Upper lobe of right lung (tissue), 1 donor: ENCODE measurements at regions not wholly inside any gene's neighbourhood (a gene's known extent, or its start where the extent isn't known, plus 50 kb on each side); places are given as distances from the start of the nearest gene placed in this dataset.

ENCODE experiments used
- ATAC-seq: fragments of 200-7000 bp; cut with Tn5 transposase; one replicate; pipeline ENCODE4 v1.9.1; 2020; ENCODE audit warnings: mild to moderate bottlenecking, moderate library complexity
- DNase-seq: peaks from one replicate; pipeline ENCODE4 v3.0.0-alpha.2; 2020
- H3K27ac ChIP-seq: fragments of 200-600 bp; one replicate; pipeline ENCODE4 v1.8.0; 2022
- H3K27me3 ChIP-seq: fragments of 200-600 bp; one replicate; pipeline ENCODE4 v1.8.0; 2022; ENCODE audit warnings: mild to moderate bottlenecking
- H3K36me3 ChIP-seq: fragments of 200-600 bp; one replicate; pipeline ENCODE4 v1.8.0; 2022
- H3K4me1 ChIP-seq: fragments of 200-600 bp; one replicate; pipeline ENCODE4 v1.8.0; 2022
- H3K4me3 ChIP-seq: fragments of 200-600 bp; one replicate; pipeline ENCODE4 v1.8.0; 2022; ENCODE audit warnings: mild to moderate bottlenecking
- H3K9me3 ChIP-seq: fragments of 200-600 bp; one replicate; pipeline ENCODE4 v1.8.0; 2022
- CTCF ChIP-seq: fragments of 200-600 bp; IDR thresholded peaks from one replicate; pipeline ENCODE4 v1.8.0; 2022; ENCODE audit warnings: antibody characterized with exemption
- intact Hi-C: fragments of 100-400 bp; cut with DNase I; formaldehyde crosslinking; loops from one replicate; pipeline ENCODE4 v1.11.0; 2022
- donor health status: DM: no; HTN: yes; CAD: no; lungs with severe emphysema.

- DNase-seq (no peak), ATAC-seq (no peak)
- Histone ChIP-seq H3K27ac (no peak overlapping the region), H3K36me3 (no peaks in the 10 kb centered on the region), H3K4me1 (no peaks in the 10 kb centered on the region), H3K27me3 (no peaks in the 10 kb centered on the region), H3K9me3 (no peaks in the 10 kb centered on the region), H3K4me3 (no peak overlapping the region)
- intact Hi-C loops = no loop called here
- no peak for TF ChIP-seq CTCF
Observed at GRCh38 chr1:58409890-58410289, 136.6 kb downstream of the OMA1 start.

GRCh38 chr1:58409336-58409735, 137.2 kb downstream of the OMA1 start:
- intact Hi-C loops = no loop called here

DNA sequence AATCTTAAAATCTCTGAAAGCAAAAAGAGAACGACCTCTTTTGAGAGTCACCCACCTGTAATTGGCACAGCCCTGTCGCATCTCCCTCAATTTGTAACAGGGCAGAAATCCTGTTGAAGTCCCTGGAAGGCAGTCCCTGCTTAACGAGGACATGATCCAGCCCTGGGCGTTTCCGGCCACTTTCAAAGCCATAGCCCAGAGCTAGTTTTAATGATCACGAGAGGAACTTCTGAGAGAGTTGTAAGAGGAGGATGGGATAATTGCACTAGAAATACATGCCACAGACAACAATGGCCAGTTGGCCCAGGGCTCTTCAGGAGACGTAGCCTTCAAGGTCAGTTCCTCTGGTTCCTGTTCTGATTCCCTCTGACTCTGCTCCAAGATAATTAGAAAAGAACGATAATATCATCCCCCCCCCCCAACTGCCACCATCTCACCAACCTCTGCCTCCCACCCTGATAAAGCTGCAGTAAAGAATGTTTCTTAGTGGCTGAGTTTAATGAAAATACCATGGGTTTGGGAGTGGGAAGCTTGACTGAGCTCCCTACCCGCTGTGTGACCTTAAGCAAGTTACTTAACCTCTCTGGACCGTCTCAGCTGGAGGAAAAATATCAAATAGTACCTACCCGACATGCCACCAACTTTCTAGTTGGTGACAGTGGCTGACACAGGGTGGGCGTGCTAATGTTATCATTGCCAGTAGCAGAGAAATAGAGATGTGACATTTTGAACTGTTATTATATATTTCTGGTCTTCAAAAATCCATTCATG, 140.0 kb downstream of the OMA1 start:
- no peak for TF ChIP-seq CTCF
- no peaks in the 10 kb centered on the region for H3K9me3 ChIP-seq
- no peak overlapping the region for H3K27ac ChIP-seq
- DNase-seq = no peak
- H3K4me3 ChIP-seq = no peak overlapping the region
- intact Hi-C loops = no loop called here
- H3K36me3 ChIP-seq = no peaks in the 10 kb centered on the region
- no peaks in the 10 kb centered on the region for H3K27me3 ChIP-seq
- no peaks in the 10 kb centered on the region for H3K4me1 ChIP-seq
- no peak for ATAC-seq

More at GRCh38 chr1:58409336-58409735, 137.2 kb downstream of the OMA1 start:
- Histone ChIP-seq H3K4me3 (no peak overlapping the region), H3K27ac (no peak overlapping the region), H3K27me3 (no peaks in the 10 kb centered on the region), H3K4me1 (no peaks in the 10 kb centered on the region), H3K36me3 (no peaks in the 10 kb centered on the region), H3K9me3 (no peaks in the 10 kb centered on the region)
- ATAC-seq (no peak), DNase-seq (no peak)
- no peak for TF ChIP-seq CTCF

DNA sequence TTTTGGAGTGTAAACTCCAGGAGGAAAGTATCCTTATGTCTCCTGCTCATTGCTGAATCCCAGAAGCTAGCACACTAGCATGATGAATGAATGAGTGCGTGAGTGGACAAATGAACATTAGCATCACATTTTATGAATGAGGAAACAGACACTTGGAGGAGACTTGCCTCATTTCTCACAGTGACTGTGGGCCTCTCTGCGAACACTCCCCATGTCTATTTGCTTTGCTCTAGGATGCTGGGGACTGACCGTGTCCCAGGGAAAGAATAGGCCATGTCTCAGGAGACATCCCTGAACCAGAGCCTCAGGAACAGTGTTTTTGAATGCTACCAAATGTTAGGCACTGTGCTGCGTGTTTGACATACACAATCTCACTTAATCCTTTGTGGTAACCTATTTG, 140.9 kb downstream of the OMA1 start:
- no peaks in the 10 kb centered on the region for H3K36me3 ChIP-seq
- H3K27me3 ChIP-seq = no peaks in the 10 kb centered on the region
- DNase-seq (no peak), ATAC-seq (no peak)
- H3K4me3 ChIP-seq = no peak overlapping the region
- no peak overlapping the region for H3K27ac ChIP-seq
- no peak for TF ChIP-seq CTCF
- intact Hi-C loops = no loop called here
- no peaks in the 10 kb centered on the region for H3K9me3 ChIP-seq
- H3K4me1 ChIP-seq = no peaks in the 10 kb centered on the region

DNA sequence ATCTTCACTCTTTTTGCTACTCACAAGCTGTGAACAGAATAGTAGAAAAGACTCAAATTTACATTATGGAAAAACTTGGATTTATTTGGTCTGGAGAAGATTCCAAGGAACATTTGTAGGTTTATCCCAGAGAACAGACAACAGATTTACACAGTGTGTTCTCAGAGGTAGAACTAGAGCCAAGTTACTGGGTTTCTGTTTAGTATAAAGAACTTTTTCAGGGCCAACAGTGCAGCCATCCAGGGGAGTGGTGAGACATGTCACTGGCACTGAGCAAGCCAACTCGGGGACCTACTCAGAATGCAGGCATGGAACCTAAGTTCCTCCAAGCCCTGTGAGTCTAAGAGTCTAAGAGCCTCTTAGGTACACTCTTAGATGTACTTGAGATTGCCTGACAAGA, 142.6 kb downstream of the OMA1 start:
- Histone ChIP-seq H3K4me1 (no peaks in the 10 kb centered on the region), H3K4me3 (no peak overlapping the region), H3K27me3 (no peaks in the 10 kb centered on the region), H3K36me3 (no peaks in the 10 kb centered on the region), H3K9me3 (no peaks in the 10 kb centered on the region), H3K27ac (no peak overlapping the region)
- TF ChIP-seq CTCF = no peak
- DNase-seq (no peak), ATAC-seq (no peak)
- intact Hi-C loops = no loop called here

DNA sequence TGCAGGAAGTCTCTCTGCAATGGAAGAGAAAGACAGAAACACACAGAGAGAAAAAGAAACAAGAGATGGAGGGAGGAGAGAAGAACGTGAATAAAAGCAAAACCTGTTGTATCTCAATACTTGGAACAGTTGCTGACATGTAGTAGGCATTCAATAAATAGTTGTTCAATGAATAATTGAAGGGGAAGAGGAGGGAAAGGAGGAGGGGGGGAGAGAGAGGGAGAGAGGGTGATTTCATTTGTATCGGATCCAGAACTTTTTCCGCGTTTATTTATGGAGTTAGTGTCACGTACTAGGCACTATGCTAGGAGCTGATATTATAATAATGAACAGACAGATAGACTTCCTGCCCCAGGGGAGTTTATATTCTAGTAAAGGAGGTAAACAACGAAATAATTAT, 144.1 kb downstream of the OMA1 start:
- DNase-seq (no peak), ATAC-seq (no peak)
- H3K4me1 ChIP-seq = no peaks in the 10 kb centered on the region
- TF ChIP-seq CTCF = no peak
- H3K36me3 ChIP-seq = no peaks in the 10 kb centered on the region
- no peak overlapping the region for H3K4me3 ChIP-seq
- H3K27ac ChIP-seq = no peak overlapping the region
- H3K27me3 ChIP-seq = no peaks in the 10 kb centered on the region
- intact Hi-C loops = no loop called here
- H3K9me3 ChIP-seq = no peaks in the 10 kb centered on the region
